Suppressor macrophage treated with lipopolysaccharide for 4 hours (primary cell): ENCODE measurements at regions not wholly inside any gene's neighbourhood (a gene's known extent, or its start where the extent isn't known, plus 50 kb on each side); places are given as distances from the start of the nearest gene placed in this dataset.

Source experiments
- DNase-seq: peaks from one replicate; pipeline ENCODE4 v3.0.0-alpha.2; 2020

DNA sequence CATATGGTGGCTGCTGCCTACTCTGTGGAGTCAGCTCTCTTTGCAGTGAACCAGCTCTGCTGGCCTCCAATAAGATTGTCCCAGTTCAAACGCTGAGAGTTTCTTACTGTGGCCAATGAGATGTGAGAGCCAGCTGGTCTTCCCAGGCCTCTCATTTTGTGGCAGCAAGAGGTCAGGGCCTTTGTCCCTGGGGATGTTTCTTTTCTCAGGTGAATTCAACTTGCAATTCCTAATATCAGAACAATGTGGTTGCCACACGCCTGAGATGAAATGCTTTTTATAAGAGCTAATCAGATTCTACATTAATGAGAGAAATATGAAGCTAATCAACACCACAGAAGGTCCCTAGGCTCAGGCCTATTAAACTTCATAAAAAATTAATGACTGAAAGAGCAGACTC is 660.1 kb upstream of the CAMK1G start:
- no peak for DNase-seq

DNA sequence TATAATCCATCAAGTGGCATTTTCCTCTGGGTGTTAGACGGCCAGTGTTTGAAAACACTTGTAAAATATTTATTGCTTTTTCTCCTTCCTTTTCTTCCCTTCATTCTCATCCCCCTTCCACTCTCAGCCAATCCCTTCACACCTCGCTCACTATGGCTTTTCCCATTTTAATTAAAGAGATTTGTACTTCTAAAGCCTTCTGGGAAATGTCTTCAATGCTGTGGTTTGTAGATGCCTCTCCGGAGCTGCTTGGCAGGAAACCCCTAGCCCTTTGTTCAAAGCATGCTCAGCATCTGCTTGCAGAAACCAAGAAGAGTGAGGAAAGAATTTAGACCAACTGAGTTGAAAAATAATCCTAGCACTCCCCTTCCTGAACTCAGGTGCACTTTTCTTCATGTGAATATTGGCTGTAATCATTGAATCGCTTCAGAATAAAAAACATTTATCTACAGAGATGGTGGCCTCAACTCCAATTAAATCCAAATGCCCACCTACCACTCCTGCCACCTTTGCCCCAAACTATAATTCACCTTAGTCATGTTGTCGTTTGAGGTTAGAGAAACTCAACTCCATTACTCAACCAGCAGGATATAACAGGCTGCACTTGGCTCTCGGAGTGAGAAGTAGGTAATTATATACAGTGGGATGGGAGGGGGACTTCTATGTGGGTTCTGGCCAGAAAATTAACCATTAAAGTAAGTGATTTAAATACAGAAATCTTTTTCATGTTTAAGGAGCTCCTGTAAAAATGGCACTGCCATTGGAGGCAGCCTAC is 659.4 kb upstream of the CAMK1G start:
- no peak for DNase-seq

DNA sequence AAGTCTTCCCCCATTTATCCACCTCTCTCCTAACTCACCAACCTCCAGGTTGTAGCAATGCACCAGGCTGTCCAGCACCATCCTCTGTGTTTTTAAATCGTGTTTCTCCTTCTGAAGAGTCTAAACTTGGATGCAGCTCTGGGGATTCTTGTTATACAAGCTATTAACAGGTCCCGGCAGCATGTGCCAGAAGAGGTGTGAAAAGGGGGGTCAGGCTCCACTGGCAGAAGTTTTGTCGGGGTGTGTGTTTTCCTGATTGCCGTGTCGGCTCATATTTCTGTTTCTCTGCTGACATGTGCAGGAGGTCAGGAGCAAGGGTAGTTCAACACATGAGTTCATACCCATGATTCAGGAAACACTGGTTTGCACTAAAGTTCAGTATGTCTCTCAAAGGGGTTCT is 658.6 kb upstream of the CAMK1G start:
- DNase-seq, result no peak

DNA sequence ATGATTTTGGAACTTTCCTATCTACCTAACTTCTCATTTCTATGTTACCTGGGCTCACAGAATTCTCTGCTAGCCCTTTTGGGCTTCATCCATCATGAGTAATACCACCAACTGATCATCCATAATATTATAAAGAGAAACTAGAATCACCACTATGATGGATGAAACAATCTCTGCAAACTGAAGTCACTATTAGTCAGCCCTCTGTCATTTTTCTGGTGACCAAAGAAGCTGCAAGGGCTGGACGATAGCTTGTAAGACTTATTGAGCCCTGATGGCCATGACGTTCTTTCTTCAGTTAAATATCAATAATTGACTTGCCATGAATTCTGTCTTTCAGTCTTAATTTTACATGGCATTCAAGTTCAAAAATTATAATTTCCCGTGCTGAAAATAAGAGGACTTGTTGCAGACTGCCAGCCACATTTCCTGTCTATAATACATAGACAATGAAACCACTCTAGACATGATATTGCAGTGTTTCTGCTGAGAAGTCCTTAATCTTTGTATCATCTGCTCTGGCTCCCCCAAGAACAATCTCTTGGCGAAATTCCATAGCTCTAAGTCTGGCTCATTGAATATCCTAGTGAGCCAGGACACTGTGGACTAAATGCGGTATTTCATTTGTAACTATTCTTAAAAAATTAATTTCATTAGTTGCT is 655.0 kb upstream of the CAMK1G start:
- no peak for DNase-seq

DNA sequence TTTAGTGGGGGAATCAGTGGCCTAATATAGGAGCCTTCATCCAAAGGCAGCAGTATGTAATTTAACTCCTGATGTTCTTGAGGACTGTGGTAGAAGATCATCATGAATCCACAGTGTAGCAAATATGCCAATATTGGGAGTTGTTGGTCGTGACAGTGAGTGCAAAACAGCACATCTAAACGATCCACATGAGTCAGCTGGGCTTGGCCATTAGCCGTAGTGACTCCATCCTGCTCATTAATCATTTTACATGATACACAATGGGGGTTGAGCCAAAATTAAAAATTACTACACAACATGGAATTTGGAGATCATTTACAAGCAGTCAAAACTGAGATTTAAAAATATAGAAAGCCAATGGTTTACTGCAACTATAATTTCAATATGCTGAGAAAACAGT is 653.9 kb upstream of the CAMK1G start:
- no peak for DNase-seq

DNA sequence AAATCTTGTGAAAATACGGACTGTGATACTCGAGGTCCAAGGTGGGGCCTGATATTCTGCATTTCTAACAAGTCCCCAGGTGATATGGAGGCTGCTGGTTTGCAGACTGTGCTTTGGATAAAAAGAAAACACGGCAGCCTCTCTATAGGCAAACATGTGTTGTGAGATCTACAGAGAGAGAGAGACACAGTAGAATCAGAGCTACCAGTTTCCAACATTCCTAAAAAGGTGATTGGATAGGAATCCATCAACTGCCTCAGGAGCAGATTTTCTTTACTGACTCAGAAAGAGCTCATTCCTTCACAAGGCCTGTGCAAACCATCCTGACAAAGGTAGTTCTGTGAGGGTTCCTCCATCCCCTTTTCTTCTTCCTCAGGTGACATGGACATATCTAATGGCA is 651.6 kb upstream of the CAMK1G start:
- no peak for DNase-seq

DNA sequence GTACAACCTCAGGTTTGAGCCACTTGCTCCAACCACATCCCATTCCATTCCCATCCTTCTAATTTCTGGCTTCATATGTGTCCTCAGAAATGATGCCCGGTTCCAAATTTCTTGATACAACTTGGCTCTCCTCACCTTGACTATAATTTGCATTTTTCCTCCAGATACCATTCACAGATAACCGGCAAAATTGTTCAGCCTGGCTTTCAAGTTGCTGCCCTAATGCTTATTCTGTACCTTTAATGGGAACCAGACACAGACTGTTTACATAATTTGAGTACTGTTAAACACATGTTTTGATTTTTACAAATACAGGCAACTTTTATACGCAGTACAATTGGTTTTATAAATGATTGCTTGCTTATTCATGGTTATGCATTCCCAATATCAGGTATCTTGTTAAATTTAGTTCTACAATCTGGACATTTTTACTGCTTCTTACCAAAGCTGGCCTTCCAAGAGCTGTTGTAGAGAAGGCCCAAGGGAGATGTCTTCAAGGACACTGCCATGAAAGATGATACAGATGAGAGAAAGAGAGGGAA is 649.5 kb upstream of the CAMK1G start:
- no peak for DNase-seq

DNA sequence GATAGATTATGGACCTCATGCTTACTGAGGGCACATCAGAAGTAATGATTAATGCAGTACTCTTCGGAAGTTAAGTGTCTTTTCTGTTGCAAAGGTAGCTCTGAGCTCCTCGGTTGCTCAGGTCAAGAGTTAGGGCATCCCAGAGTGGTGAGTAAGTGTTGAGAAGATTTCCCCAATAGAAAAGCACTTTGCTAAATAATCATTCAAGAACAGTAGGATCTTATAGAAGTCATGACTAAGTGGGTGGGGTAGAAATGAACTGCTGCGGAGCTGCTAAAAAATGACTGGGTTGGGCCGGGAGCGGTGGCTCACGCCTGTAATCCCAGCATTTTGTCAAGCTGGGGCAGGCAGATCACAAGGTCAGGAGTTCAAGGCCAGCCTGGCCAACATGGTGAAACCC is 648.6 kb upstream of the CAMK1G start:
- DNase-seq, result no peak

DNA sequence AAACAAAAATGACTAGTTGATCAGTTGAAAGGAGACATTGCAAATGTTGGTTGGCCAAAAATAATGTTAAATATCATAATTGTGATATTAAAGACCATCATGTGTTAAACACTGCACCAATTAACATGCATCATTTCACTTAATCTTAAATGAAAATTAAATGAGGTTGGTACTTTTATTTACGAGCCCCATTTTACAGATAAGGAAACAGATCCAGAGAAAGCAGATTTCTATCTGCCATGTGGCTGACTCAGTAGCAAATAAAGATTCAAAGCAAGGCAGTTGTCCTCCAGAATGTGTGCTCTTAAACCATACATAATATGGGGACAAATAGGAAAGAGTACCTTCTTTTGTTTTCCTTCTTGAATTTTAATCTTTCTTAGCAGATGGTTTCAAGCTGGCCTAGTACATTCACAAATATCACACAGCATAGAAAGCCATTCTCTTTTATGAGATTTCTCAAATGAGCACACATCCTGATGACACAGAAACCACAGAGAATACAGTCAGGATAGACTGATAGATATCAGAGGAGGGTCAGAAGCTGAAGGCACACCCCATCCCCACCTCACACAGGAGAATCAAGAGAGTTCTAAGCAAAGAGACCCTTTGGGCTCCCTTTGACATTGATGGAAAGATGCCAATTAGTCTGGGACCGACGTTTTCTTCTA is 647.9 kb upstream of the CAMK1G start:
- no peak for DNase-seq

DNA sequence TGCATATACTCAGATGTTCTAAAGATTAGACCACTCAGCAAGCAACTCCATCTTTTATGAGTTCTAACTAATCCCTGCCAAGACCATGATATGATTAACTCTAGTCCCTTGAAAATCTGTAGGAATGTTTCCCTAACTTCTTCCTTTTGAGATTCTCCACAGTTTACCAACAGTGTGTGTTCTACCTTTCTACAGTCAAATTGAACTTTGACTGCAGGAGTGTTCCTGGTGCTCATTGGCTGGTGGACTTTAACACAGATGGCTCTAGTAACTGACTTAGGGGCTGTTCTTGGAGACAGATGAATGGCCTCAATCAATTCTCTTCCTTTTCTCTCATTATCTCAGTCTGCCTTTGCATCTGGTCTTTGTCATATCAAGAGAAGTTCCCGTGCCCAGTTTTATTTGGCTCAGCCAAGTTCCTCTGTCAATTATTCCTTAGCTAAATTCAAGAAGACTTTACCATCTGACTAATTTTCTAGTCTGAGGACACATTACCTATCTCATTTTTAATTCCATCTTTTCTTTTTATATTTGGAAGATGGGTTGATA is 643.9 kb upstream of the CAMK1G start:
- no peak for DNase-seq

DNA sequence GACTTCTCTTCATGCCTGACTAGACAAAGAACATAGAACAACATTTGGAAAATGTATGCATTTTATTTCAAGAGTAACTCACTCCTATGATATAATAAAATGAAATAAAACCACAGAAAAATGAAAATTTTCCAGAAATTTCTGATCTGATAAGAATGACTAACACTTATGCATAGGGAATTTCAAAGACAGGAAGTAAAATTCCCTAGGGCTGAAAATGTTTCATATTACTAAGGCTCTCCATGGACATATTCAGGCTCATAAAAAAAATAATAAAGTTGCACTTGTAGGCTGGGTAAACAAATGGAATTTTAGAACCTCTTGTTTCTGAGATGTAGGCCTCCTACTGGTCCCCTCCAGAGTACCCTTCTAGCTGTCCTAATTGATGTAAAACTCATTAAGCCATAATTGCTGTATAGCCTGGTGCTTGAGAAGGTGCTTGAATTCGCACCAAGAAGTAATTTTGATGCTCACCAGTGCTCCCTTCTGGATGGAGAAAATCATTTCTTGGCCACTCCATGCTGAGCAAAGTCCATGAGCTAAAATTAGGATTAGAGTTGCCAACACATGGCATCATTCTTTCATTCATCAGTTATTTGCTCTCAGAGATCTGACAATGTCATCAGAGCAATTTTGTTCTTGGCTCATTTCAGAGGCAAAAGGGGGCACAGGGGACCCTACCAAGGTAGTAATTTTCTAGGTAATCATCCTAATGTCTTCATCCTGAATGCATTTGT is 641.0 kb upstream of the CAMK1G start:
- no peak for DNase-seq

DNA sequence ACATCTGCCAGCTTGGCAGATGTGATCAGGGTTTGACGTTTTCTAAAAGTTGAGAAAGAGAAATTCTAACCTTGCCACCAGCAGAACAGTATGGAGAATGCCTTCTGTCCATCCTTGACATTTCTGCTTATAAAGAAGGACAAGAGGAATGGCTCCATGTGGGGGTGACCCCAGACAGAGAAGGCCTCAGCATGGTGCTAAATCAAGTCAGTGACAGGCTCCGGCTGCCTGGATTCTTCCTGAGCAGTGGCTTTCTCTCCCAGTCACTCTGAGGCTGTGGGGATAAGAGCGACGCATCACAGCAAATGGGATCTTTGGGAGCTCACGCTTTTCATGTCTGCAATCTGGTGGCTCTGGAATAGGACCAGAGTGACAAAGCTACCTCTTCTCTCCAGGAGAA is 640.2 kb upstream of the CAMK1G start:
- no peak for DNase-seq

DNA sequence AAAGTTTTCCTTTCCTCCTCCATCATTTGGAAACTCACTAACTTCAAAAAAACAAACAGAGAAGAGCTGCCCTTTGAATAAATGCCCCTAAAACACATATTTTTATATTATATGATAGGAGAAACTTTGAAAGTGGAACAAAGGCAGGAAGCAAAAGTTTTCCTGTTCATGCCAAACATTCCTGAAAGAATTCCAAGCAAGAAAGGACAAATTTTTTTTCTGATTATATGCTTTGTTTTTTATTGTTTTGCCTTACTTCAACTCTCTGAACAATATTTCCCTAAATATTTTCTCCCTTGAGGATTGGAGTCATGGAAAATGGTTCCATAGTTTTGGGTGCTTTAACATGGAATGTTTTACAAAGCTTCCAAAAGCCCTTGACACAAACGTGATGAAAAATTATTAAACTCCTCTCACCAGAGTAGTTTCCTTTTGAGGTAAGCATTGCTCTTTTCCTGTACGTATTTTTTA is 638.5 kb upstream of the CAMK1G start:
- DNase-seq, result no peak

DNA sequence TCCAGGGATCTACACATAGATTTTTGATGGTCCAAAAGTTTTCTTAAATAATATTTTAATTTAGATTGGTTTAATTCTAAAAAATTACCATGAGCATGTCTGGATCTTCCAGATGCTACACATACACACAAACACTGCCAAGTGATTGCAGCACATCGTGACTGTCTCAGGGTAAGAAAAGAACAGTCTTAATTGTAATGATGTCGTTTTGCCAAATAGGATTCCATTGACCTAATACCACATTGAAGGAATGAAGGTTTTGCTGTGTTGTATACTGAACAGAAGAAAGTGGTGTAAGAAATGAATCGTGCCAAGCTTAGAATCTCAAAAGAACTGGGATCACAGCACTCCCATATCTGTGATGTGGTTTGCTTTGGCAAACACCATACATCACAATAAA is 633.3 kb upstream of the CAMK1G start:
- DNase-seq, result no peak

DNA sequence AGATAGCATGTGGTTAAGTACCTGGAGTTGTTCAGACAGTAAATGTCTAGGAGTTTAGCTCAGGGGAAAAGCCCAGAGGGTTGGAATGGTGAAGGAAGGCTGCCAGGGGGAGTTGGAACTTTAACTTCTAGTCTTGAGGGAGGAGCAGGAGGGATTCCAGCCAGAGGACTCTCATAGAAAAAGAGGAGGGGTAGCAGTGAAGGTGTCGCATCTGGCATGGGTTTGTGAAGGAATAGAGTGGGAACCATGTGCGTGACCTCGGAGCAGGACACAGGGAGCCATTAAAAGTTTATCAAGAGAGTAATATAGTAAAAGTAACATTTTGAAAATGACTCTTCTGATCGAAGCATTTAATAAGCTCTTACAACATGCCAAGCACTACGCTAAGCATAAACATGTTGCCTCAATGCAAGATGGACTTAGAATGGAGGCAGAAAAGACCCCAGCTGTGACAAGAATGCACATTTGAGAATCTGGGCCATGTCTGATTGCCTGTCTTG is 632.4 kb upstream of the CAMK1G start:
- no peak for DNase-seq

DNA sequence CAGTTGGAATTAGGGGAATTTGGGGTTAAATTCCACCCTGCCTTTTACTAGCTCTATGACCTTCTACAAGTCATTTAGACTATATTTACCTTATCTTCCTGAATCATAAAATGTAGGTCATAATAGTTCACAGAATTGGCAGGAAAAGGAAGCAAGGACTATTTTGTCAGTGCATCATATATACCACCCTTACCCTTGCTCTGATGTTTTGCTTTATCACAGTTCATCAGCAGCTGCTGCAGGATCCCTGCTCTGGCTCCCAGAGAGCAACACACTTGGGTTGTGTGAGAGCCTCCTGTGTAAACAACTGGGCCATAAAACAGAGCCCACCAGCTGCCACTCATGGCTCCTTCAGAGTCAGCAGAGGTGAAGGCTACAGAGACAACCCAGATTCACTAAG is 631.6 kb upstream of the CAMK1G start:
- no peak for DNase-seq

DNA sequence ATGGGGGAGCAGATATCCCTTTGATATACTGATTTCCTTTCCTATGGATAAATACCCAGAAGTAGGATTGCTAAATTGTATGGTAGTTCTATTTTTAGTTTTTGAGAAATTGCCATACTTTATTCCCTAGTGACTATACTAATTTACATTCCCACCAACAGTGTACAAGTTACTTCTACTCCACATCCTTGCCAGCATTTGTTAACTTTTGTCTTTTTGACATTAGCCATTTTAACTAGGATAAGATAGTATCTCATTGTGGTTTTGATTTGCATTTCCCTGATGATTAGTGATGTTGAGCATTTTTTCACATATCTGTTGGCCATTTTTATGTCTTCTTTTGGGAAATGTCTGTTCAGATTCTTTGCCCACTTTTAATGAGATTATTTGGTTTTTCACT is 620.6 kb upstream of the CAMK1G start:
- DNase-seq, result no peak

DNA sequence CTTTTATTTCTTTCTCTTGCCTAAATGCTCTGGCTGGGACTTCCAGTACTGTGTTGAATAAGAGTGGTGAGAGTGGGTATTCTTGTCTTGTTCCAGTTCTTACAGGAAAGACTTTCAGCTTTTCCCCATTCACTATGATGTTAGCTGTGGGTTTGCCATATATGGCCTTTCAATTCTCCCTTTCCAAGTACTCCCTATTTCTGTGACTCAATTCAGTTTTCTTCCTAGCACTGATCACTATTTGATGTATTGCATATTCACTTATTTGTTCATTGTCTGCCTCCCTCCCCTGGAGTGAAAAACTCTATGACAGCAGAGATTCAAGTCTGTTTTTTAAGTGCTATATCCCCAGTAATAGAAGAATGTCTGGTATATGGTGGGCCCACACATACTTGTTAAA is 618.2 kb upstream of the CAMK1G start:
- DNase-seq, result no peak

DNA sequence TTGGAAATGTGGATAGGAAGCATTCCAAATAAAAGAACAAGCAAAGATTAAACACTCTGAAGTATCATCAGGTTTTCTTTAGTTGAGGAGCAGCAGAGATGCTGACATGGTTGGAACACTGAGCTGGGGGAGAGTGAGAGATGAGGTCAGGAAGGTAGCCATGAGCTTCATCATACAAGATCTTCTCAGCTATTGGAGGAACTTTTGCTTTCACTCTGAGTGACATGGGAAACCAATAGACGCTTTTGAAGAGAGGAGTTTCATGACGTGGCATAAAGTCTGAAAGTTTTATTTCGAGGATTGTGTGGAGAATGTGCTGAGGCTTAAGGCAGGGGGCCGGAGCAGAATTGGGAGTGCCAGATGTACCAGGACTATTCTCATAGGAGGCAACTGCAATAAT is 616.2 kb upstream of the CAMK1G start:
- no peak for DNase-seq

DNA sequence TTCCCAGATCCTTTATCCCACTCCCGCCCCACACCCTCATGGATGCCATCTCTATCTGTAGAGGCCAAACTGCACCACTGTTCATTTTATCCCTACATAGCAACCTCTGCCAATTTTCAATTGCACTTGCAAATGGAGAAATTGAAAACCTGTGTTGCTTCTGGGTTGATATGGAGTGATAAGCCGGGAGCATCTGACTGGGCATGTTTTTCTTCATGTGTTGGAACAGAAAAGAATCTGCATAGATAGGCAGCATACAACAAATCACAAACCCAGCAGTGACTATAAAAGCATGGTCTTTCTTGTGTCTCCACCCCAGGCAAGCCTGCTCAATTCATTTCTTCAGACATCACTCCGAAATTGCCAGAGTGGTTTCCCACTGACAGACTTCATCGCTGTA is 608.8 kb upstream of the CAMK1G start:
- no peak for DNase-seq

DNA sequence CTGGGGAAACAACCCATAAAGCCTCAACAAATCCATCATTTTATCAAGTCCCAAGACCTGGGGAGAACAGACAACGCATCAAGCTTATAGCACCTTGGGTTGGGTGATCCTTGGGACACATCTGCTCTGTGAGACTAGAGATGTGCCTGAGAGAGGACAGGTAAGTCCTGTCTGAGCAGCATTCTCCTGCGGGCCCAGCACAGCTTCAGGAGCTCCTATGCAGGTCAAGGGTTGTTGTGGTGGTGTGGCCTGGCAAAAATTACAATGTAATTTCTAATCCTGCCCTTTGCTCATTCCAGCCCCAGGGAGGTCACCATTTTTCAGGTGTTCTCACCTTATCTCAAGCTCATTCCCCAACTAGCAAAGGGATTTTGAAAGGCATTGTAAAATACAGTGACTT is 608.1 kb upstream of the CAMK1G start:
- DNase-seq, result no peak

DNA sequence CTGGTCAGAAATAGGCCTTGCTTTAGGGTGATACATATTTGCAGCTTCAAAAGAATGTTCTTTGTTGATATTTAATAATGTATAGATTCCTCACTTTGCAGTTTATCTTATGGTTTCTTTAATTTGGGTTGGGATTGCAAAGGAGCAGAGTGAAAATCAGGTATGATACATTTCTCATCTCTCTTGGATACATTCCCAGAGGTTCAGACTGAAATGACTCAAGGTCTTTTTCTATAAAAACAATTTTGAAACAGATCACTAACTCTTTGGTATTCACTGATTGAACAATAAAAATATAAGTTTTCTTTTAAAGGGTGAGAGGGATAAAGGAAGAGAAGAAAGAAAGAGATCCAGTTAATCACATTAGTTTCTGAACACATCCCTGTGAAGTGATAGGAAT is 606.5 kb upstream of the CAMK1G start:
- no peak for DNase-seq
